AG04450 (cell line): ENCODE measurements at regions not wholly inside any gene's neighbourhood (a gene's known extent, or its start where the extent isn't known, plus 50 kb on each side); places are given as distances from the start of the nearest gene placed in this dataset.
A peak's percentile ranks its signal among the peaks of the same experiment; 100 is the strongest.

Experiments used
- CTCF ChIA-PET: fragments of 300-600, 350-600 bp; formaldehyde crosslinking; extraction: SDS; loops from one replicate; lab custom pipeline; 2022; ENCODE audit warnings: antibody characterized with exemption, inconsistent platforms; lab: Charles Lee
- POLR2A ChIA-PET: fragments of 350-600 bp; formaldehyde crosslinking; extraction: SDS; loops from one replicate; lab custom pipeline; 2021; ENCODE audit warnings: antibody characterized with exemption, inconsistent platforms; lab: Yijun Ruan, JAX
- DNase-seq: peaks from one replicate; pipeline ENCODE4 v3.0.0-alpha.2; 2011; ENCODE audit warnings: low read depth, low spot score
- H3K27ac ChIP-seq: one replicate; pipeline ENCODE4 v1.5.1; 2012; ENCODE audit warnings: low read depth, low read length, control low read depth
- H3K27me3 ChIP-seq: one replicate; pipeline ENCODE4 v1.6.0; 2012; ENCODE audit warnings: low read length; ENCODE audit not compliant: control insufficient read depth, insufficient read depth
- H3K4me3 ChIP-seq: 2 replicates; pipeline ENCODE4 v1.5.1; 2011; ENCODE audit warnings: mild to moderate bottlenecking, low read depth, low read length, control low read depth
- H3K9me3 ChIP-seq: 2 replicates; pipeline ENCODE4 v1.5.1; 2012; ENCODE audit warnings: low read length; ENCODE audit not compliant: control insufficient read depth, insufficient read depth
- TF ChIP-seq, protein P1 (sequence below): IDR thresholded peaks from 2 replicates; pipeline ENCODE4 v1.5.1; 2011; ENCODE audit warnings: low read depth, low read length, control low read depth, inconsistent platforms

GRCh38 chr17:83012868-83013778 is 66.3 kb upstream of the METRNL start:
- TF ChIP-seq, protein P1, sequence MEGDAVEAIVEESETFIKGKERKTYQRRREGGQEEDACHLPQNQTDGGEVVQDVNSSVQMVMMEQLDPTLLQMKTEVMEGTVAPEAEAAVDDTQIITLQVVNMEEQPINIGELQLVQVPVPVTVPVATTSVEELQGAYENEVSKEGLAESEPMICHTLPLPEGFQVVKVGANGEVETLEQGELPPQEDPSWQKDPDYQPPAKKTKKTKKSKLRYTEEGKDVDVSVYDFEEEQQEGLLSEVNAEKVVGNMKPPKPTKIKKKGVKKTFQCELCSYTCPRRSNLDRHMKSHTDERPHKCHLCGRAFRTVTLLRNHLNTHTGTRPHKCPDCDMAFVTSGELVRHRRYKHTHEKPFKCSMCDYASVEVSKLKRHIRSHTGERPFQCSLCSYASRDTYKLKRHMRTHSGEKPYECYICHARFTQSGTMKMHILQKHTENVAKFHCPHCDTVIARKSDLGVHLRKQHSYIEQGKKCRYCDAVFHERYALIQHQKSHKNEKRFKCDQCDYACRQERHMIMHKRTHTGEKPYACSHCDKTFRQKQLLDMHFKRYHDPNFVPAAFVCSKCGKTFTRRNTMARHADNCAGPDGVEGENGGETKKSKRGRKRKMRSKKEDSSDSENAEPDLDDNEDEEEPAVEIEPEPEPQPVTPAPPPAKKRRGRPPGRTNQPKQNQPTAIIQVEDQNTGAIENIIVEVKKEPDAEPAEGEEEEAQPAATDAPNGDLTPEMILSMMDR = no peak
- peaks cover 11% of the 10 kb centered on the region; the same call in 1 of the 2 replicates for H3K9me3 ChIP-seq
- peak overlapping the region; percentile 82 for H3K27ac ChIP-seq
- no peaks in the 10 kb centered on the region for H3K27me3 ChIP-seq
- peak overlapping the region; percentile 20 for H3K4me3 ChIP-seq
- POLR2A ChIA-PET = interaction anchor here (0.7 to 1.0 kb wide), 4 partner anchors 8 to 453 kb away, joined by 3 to 5 read pairs (median 3); no protein-coding TSS in a partner anchor
- DNase-seq = peak; percentile 87
- CTCF ChIA-PET = no interaction called here

GRCh38 chr17:83013779-83014117 is 65.7 kb upstream of the METRNL start:
- Histone ChIP-seq H3K27me3 (no peaks in the 10 kb centered on the region), H3K4me3 (no peak overlapping the region), H3K27ac (no peak overlapping the region), H3K9me3 (peaks cover 11% of the 10 kb centered on the region; the same call in 1 of the 2 replicates)
- POLR2A ChIA-PET = interaction anchor here (1.0 kb wide), 1 partner anchor 15 kb away, joined by 3 read pairs; no protein-coding TSS in a partner anchor
- no peak for DNase-seq
- CTCF ChIA-PET = no interaction called here
- TF ChIP-seq, protein P1 = no peak

GRCh38 chr17:83014297-83014696 is 65.1 kb upstream of the METRNL start:
- POLR2A ChIA-PET = no interaction called here
- TF ChIP-seq, protein P1 = no peak

GRCh38 chr17:83014940-83015910 is 64.2 kb upstream of the METRNL start:
- TF ChIP-seq, protein P1 = no peak
- peaks cover 12% of the 10 kb centered on the region; the same call in 1 of the 2 replicates for H3K9me3 ChIP-seq
- POLR2A ChIA-PET = no interaction called here
- no peak overlapping the region for H3K4me3 ChIP-seq
- H3K27ac ChIP-seq = no peak overlapping the region
- CTCF ChIA-PET = no interaction called here
- no peak for DNase-seq
- H3K27me3 ChIP-seq = no peaks in the 10 kb centered on the region

More at GRCh38 chr17:83014297-83014696, 65.1 kb upstream of the METRNL start:
- Histone ChIP-seq H3K27me3 (no peaks in the 10 kb centered on the region), H3K27ac (no peak overlapping the region), H3K4me3 (no peak overlapping the region), H3K9me3 (peaks cover 12% of the 10 kb centered on the region; the same call in 1 of the 2 replicates)
- CTCF ChIA-PET = no interaction called here
- no peak for DNase-seq
